ENCODE measurements at regions not wholly inside any gene's neighbourhood (a gene's known extent, or its start where the extent isn't known, plus 50 kb on each side); places are given as distances from the start of the nearest gene placed in this dataset.

- TF ChIP-seq CTCF (IDR thresholded peaks at IDR 0.05; ENCODE audit: low read depth, low read length, poor library complexity, severe bottlenecking) (no peak), EZH2phosphoT487 (IDR thresholded peaks at IDR 0.05; ENCODE audit: borderline replicate concordance, low read length) (no peak)
These were observed 207.1 kb downstream of the NFATC2 start for GRCh38 chr20:51335329-51335841.

Data from DOHH2 (cell line).